Thoracic aorta (tissue), 2 donors: ENCODE measurements at regions not wholly inside any gene's neighbourhood (a gene's known extent, or its start where the extent isn't known, plus 50 kb on each side); places are given as distances from the start of the nearest gene placed in this dataset.
"Not testable (repeated sequence)": the region's sequence is repeated elsewhere in the genome, so short reads cannot be mapped to it uniquely, and the experiment has no call there.

Experiments
- ATAC-seq: fragments of 150-250 bp; one replicate; pipeline ENCODE4 v1.8.0; 2017; ENCODE audit warnings: low read depth; ENCODE audit not compliant: insufficient number of reproducible peaks, low FRiP score
- DNase-seq: peaks from one replicate; pipeline ENCODE4 v3.0.0-alpha.2; 2020; ENCODE audit warnings: low spot score
- H3K27ac ChIP-seq, 2 donors: fragments of 200-600 bp; sonication (generic); 1 replicate in 1 of 2; 2 replicates in 1 of 2; pipeline ENCODE4 v1.5.1; 2016; ENCODE audit warnings: mild to moderate bottlenecking in 2 of 2, moderate library complexity in 2 of 2
- H3K27me3 ChIP-seq: fragments of 200-600 bp; sonication (generic); replicated peaks from 2 replicates; pipeline ENCODE4 v1.6.0; 2016; ENCODE audit warnings: mild to moderate bottlenecking; ENCODE audit not compliant: insufficient read depth
- H3K36me3 ChIP-seq: fragments of 200-600 bp; sonication (generic); one replicate; pipeline ENCODE4 v1.5.1; 2016
- H3K4me1 ChIP-seq, 2 donors: fragments of 200-600 bp; sonication (generic); 1 replicate in 1 of 2; 2 replicates in 1 of 2; pipeline versions ENCODE4 v1.5.1 to v1.6.0; 2016; ENCODE audit warnings: low read depth in 2 of 2, mild to moderate bottlenecking in 1 of 2; ENCODE audit not compliant: control insufficient read depth in 1 of 2
- H3K4me3 ChIP-seq: fragments of 200-600 bp; sonication (generic); 2 replicates; pipeline ENCODE4 v1.5.1; 2016; ENCODE audit warnings: mild to moderate bottlenecking
- H3K9me3 ChIP-seq: fragments of 200-600 bp; sonication (generic); 2 replicates; pipeline ENCODE4 v1.5.1; 2016
- CTCF ChIP-seq: fragments of 200-600 bp; sonication (generic); IDR thresholded peaks from one replicate; pipeline ENCODE4 v1.5.1; 2019; ENCODE audit warnings: antibody characterized with exemption

- no peak overlapping the region for H3K4me3 ChIP-seq
- TF ChIP-seq CTCF = no peak
Observed at GRCh38 chr3:18211116-18211515, 214.0 kb downstream of the SATB1 start.

GRCh38 chr3:18208856-18209255 lies 216.3 kb downstream of the SATB1 start:
- no peak for ATAC-seq

More at GRCh38 chr3:18211116-18211515, 214.0 kb downstream of the SATB1 start:
- ATAC-seq (no peak), DNase-seq (no peak)
- no peaks in the 10 kb centered on the region for H3K27me3 ChIP-seq
- H3K27ac ChIP-seq = no peak overlapping the region
- no peaks in the 10 kb centered on the region for H3K9me3 ChIP-seq
- H3K36me3 ChIP-seq = no peaks in the 10 kb centered on the region
- H3K4me1 ChIP-seq = no peaks in the 10 kb centered on the region

GRCh38 chr3:18208091-18208490 lies 217.0 kb downstream of the SATB1 start:
- Histone ChIP-seq H3K4me3 (no peak overlapping the region), H3K9me3 (no peaks in the 10 kb centered on the region), H3K27me3 (no peaks in the 10 kb centered on the region), H3K27ac (no peak overlapping the region), H3K4me1 (no peaks in the 10 kb centered on the region), H3K36me3 (no peaks in the 10 kb centered on the region)
- no peak for DNase-seq
- ATAC-seq = no peak
- TF ChIP-seq CTCF = no peak

More at GRCh38 chr3:18208856-18209255, 216.3 kb downstream of the SATB1 start:
- H3K4me3 ChIP-seq = no peak overlapping the region
- no peak overlapping the region for H3K27ac ChIP-seq
- no peaks in the 10 kb centered on the region for H3K27me3 ChIP-seq
- no peaks in the 10 kb centered on the region for H3K36me3 ChIP-seq
- TF ChIP-seq CTCF = no peak
- H3K9me3 ChIP-seq = no peaks in the 10 kb centered on the region
- DNase-seq = no peak
- no peaks in the 10 kb centered on the region for H3K4me1 ChIP-seq

- ATAC-seq (no peak), DNase-seq (no peak)
- Histone ChIP-seq H3K36me3 (no peaks in the 10 kb centered on the region), H3K4me3 (no peak overlapping the region), H3K9me3 (no peaks in the 10 kb centered on the region), H3K27ac (no peak overlapping the region), H3K27me3 (no peaks in the 10 kb centered on the region), H3K4me1 (no peaks in the 10 kb centered on the region)
- no peak for TF ChIP-seq CTCF
Observed at GRCh38 chr3:18207226-18207625, 217.9 kb downstream of the SATB1 start.

DNA sequence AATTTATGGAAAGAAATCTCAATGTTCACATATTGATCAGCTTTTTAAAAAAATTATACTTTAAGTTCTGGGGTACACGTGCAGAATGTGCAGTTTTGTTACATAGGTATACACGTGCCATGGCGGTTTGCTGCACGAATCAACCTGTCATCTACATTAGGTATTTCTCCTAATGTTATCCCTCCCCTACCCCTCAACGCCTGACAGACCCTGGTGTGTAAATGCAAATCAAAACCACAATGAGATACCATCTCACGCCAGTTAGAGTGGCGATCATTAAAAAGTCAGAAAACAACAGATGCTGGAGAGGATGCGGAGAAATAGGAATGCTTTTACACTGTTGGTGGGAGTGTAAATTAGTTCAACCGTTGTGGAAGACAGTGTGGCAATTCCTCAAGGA lies 219.4 kb downstream of the SATB1 start:
- not testable (repeated sequence) for H3K4me1 ChIP-seq, H3K27me3 ChIP-seq, H3K9me3 ChIP-seq, H3K36me3 ChIP-seq, H3K27ac ChIP-seq, H3K4me3 ChIP-seq, DNase-seq, ATAC-seq

- no peak for ATAC-seq
Observed at GRCh38 chr3:18201315-18201714, 223.8 kb downstream of the SATB1 start.

More at GRCh38 chr3:18201315-18201714, 223.8 kb downstream of the SATB1 start:
- no peak overlapping the region for H3K4me3 ChIP-seq
- no peaks in the 10 kb centered on the region for H3K4me1 ChIP-seq
- no peaks in the 10 kb centered on the region for H3K36me3 ChIP-seq
- H3K27me3 ChIP-seq = no peaks in the 10 kb centered on the region
- H3K9me3 ChIP-seq = no peaks in the 10 kb centered on the region
- H3K27ac ChIP-seq = no peak overlapping the region
- DNase-seq = no peak
- TF ChIP-seq CTCF = no peak
